OCI-LY1 (cell line): ENCODE measurements at regions not wholly inside any gene's neighbourhood (a gene's known extent, or its start where the extent isn't known, plus 50 kb on each side); places are given as distances from the start of the nearest gene placed in this dataset.

Experiments
- EZH2 ChIP-seq: fragments of 200-600 bp; sonication (generic), shearing (Covaris generic); IDR thresholded peaks from 2 replicates; pipeline ENCODE4 v1.8.0; 2017; ENCODE audit warnings: borderline replicate concordance, mixed run types, mild to moderate bottlenecking, antibody characterized with exemption, low read length, moderate library complexity, mixed read lengths
- TF ChIP-seq, protein P1 (sequence below): fragments of 200-600 bp; sonication (generic), shearing (Covaris generic); IDR thresholded peaks from 2 replicates; pipeline ENCODE4 v1.5.1; 2017; ENCODE audit warnings: mild to moderate bottlenecking, antibody characterized with exemption, low read length, moderate library complexity, mixed read lengths

DNA sequence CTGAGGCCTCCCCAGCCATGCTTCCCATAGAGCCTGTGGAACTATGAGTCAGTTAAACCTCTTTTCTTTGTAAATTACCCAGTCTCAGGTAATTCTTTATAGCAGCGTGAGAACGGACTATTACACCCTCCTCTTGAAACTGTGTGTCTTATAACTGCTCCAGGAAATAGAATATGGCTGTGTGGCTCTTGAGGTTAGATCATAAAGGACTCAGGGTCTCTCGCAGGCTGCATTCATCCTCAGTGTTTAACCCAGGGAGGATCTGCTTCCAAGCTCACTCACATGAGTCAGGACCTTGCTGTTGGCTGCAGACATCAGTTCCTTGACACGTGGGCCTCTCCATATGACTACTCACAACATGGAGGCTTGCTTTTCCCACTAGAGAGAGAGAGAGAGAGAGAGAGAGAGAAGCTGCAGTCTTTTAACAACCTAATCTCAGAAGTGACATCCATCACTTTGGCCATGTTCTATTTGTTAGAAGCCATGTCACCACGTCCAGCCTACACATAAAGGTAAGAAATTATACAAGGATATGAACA lies 114.3 kb upstream of the UBE2E1 start:
- TF ChIP-seq, protein P1, sequence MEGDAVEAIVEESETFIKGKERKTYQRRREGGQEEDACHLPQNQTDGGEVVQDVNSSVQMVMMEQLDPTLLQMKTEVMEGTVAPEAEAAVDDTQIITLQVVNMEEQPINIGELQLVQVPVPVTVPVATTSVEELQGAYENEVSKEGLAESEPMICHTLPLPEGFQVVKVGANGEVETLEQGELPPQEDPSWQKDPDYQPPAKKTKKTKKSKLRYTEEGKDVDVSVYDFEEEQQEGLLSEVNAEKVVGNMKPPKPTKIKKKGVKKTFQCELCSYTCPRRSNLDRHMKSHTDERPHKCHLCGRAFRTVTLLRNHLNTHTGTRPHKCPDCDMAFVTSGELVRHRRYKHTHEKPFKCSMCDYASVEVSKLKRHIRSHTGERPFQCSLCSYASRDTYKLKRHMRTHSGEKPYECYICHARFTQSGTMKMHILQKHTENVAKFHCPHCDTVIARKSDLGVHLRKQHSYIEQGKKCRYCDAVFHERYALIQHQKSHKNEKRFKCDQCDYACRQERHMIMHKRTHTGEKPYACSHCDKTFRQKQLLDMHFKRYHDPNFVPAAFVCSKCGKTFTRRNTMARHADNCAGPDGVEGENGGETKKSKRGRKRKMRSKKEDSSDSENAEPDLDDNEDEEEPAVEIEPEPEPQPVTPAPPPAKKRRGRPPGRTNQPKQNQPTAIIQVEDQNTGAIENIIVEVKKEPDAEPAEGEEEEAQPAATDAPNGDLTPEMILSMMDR, result no peak
- no peak for TF ChIP-seq EZH2
